ENCODE measurements at regions not wholly inside any gene's neighbourhood (a gene's known extent, or its start where the extent isn't known, plus 50 kb on each side); places are given as distances from the start of the nearest gene placed in this dataset.

DNA sequence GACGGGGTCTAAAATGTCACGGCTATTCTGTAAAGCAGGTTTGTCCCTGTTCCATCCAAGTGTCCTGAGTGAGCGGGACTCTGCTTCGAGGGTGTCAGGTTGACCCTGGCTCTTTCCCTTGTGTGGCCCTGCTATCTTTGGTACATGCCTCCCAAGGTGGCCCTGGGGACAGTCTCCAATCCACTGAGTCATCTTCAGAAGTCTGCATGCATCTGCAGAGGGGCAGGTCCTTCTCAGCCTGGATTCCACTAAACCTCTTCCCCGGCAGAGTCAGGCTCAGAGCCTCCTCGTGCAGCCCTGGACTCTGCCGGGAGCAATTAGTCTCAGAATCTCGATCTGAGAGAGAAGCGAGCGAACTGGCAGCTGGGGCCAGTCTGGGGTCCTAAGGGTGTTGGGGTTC lies 50.1 kb upstream of the KCNJ15 start:
- TF ChIP-seq, protein P1, sequence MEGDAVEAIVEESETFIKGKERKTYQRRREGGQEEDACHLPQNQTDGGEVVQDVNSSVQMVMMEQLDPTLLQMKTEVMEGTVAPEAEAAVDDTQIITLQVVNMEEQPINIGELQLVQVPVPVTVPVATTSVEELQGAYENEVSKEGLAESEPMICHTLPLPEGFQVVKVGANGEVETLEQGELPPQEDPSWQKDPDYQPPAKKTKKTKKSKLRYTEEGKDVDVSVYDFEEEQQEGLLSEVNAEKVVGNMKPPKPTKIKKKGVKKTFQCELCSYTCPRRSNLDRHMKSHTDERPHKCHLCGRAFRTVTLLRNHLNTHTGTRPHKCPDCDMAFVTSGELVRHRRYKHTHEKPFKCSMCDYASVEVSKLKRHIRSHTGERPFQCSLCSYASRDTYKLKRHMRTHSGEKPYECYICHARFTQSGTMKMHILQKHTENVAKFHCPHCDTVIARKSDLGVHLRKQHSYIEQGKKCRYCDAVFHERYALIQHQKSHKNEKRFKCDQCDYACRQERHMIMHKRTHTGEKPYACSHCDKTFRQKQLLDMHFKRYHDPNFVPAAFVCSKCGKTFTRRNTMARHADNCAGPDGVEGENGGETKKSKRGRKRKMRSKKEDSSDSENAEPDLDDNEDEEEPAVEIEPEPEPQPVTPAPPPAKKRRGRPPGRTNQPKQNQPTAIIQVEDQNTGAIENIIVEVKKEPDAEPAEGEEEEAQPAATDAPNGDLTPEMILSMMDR (IDR thresholded peaks at IDR 0.05) = no peak
- ATAC-seq (ENCODE audit: low FRiP score) (no peak), DNase-seq (ENCODE audit: low spot score) (no peak)
